ENCODE measurements at regions not wholly inside any gene's neighbourhood (a gene's known extent, or its start where the extent isn't known, plus 50 kb on each side); places are given as distances from the start of the nearest gene placed in this dataset.
"Not testable (repeated sequence)": the region's sequence is repeated elsewhere in the genome, so short reads cannot be mapped to it uniquely, and the experiment has no call there.

DNA sequence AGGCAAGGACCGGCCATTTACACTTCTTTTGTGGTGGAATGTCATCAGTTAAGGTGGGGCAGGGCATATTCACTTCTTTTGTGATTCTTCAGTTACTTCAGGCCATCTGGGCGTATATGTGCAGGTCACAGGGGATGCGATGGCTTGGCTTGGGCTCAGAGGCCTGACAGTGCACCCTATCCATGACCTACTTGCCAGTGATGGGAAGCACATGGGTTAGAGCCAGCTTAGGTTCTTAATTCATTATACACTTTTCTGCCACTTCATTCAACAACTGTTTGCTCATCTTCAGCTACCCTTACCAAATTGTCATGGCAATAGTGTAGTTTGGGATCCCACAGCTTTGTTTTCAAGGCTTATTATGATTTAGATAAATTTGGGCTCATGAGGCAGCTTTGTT lies 56.9 kb upstream of the TRHDE start:
- in situ Hi-C loops (cut with HindIII; ENCODE audit: low pct_ligation_motif_present, low pct_unique_long_range_greater_than_20kb, low sequenced_read_pairs); DNase-seq: not testable (repeated sequence)

DNA sequence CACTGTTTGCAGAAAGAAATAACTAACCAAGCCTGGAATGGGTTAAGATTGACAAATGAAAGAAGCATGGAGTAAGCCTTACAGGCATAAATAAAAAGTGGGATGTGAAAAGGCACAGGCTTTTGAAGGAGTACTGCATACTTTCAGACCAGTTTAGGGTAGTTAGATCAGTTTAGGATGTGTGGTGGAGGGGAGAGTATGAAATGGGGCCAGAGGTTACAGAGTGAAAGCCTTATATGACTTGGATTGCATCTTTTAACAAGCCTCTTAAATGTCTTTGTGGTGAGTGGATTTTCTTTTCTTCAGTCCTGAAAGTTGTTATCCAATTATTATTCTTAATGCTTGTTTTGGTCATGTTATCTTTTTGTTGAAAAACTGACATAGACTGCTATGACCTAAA lies 52.2 kb upstream of the TRHDE start:
- in situ Hi-C loops (cut with HindIII; ENCODE audit: low pct_ligation_motif_present, low pct_unique_long_range_greater_than_20kb, low sequenced_read_pairs) = no loop called here
- DNase-seq = no peak
